ENCODE measurements at regions not wholly inside any gene's neighbourhood (a gene's known extent, or its start where the extent isn't known, plus 50 kb on each side); places are given as distances from the start of the nearest gene placed in this dataset.
"Not testable (repeated sequence)": the region's sequence is repeated elsewhere in the genome, so short reads cannot be mapped to it uniquely, and the experiment has no call there.

DNA sequence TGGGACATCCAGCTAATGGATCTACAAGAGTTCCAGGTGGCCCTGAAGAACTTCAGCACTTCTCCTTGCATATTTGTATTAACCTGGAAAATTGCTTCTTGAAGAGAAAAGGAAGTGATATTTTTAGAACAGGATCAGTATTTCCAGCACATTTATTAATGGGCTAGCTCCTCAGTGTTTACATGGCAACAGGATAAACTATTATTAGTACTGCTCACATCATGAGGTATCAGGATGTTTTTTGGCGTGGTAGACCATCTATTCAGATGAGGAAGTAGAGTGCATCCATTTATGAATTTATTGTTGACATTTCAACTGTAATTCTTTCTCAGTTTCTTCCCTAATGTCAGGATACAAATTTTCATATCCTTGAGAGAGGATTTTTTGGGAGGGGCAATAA, 144.4 kb downstream of the KCNRG start:
- no peak for DNase-seq

DNA sequence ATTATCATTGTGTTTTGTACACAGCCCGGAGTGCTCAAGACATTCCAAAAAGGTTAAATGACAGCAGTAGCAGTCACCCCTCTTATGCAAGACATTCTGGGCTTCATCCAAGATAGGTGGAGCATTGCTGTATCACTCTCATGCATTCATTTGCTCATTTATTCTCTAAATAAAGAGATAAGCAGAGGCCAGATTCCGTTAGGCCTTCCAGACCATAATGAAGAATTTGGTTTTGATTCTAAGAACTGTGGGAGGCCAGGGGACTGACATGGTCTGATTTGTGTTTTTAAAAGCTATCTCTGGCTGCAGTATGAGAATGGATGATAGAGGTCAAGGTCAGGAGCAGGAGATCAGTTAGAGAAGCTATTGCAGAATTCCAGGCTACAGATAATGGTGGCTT, 145.8 kb downstream of the KCNRG start:
- DNase-seq, result no peak

DNA sequence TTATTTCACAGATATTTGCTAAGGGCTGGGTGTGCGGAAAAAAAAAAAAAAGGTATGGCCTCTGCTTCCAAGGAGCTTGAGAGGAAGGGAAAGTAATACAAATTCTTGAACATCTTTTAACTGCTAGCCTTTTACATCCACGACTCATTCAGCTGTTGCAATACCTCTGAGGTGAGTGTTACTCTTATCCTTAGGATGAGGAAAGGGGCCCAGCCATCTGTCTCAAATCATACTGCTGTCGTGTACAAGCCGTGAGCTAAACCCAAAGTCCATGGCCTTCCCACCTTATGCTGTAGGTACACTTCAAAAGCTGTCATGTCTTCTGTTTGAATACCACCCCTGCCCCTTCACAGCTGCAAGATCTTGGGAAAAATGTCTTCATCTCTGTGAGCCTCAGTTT, 146.8 kb downstream of the KCNRG start:
- DNase-seq, result no peak

DNA sequence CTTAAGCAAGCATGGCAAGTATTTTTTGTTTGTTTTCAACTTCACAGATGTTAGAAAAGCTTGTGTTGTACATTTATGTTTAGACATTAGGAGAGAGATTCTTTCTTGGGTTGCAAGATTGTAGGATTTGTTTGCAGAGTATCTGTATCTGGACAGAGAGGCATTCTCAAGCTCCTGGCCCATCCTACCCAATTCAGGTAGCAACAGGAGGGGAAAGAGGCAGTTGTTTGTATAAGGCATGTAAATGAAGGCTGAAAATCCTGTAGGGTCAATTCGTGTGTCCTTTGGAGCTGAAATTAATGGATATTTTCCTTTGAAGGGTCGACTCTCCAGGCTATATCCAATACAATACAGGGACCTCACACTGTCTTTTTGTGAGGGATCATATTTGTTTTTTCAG, 147.3 kb downstream of the KCNRG start:
- no peak for DNase-seq

DNA sequence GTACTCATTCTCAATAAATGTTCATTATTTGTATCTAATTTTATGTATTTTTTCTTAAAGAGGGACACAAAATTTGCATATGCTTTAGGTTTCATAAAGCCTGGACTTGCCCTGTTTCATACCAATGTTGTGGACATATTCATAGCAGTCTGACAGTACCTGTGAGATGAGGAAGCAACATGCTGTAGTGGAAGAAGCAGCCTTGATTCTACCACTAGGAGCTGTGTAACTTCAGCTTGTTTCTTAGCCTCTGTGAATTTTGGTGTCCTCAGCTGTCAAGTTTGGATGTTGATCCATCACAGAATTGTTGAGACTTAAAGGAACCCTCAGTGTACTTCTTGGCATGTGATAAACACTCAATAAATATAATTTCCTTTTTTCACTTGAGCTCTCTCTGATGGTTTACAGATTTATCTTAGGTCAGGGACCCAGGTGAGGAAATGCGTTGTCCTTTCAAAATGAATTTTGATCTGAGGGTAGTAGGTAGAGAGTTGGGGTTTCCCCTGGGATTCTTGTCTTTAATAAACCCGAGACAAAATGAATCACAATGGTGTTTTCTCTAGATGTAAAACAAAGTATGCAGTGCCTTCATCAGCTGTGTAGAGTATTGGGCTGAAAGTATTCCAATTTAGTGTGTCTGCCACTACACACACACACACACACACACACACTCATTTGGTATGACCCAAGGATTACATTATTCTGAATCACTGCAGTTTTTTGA, 152.1 kb downstream of the KCNRG start:
- DNase-seq, result no peak

DNA sequence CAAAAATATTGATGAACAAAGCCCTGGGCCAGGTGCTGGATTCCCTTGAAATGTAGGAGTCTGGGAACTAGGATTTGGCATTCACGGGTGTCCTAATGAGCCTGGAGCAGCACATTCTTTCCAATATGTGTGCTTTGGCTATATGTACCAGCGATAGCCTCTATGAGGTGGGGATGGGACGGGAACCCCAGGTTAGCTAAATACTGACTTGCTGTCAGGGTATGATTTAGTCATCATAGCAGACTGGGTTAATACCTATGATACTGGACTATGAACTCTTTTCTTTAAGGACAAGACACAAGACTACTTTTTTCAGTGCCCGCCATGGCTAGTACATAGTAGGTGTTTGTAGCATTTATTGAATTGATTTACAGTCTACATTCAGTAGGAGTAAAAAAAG, 152.7 kb downstream of the KCNRG start:
- DNase-seq, result no peak

DNA sequence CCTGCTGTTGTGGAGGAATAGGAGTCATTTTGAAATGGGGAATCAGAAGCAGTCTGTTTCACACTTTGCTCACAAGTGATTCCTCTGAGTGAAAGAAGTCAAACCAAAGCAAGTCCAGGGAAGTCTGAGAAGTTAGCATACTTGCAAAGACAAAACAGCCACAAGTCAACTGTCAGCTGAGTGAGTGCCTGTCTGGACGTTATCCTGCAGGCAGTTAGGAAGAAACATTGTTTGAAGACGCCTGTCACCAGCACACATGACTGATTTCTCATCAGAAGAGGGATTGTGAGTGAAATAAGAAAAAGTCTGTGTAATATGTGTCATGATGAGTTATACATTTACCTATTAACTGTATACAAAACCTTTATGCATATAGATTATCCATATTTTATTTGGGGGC, 153.5 kb downstream of the KCNRG start:
- peak in 1 of 2 donors; percentile 8 for DNase-seq

DNA sequence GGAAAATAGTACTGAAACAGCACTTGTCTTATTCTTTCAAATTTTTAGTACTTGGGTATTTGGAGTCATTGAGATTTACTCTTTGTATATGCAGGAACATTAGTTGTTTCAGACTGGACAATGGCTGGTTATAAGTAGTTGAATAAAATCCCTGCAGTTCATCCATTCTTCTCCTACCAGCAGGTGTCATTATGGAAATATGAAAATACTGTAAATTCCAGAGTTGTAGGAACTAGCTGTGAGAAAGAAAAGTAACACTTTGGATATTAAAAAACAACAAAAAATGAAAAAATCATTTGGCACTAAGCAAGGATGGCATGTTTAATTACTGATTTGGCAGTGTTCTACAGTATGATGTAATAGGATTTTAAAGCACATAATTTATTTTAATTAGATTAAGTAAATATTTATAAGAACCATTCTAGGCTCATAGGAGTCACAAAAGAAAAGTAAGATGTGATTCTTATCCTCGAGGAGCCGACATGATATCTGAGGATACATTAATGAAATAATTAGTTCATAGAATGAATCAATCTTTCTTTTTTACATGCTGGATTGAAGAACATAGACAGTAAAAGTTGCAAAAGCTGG, 155.3 kb downstream of the KCNRG start:
- peak; percentile 17 to 27 for DNase-seq

DNA sequence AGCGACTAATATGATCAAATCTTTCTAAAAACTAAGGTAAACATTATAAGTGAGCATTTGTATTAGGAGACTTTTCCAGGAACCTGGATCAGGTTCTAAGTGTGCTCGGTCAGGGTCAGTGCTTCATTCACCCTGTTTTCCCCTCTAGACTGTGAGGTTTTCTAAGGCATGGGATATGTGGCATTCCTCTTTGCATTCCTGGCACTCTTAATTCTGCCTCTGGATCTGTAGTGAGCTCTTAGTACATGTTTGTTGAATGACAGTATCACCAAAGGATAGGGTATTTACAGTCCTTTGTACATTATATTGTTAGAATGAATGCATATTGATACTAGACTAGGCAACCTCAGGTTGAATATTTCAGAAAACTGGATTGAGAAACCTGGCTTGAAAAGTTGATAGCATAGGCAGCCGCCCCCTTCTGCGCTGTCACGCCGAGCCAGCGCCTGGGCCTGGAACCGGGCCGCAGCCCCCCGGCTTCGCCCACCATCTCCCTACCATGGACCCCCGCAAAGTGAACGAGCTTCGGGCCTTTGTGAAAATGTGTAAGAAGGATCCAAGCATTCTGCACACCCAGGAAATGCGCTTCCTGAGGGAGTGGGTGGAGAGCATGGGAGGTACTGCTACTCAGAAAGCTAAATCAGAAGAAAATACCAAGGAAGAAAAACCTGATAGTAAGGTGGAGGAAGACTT, 156.5 kb downstream of the KCNRG start:
- DNase-seq, result no peak

DNA sequence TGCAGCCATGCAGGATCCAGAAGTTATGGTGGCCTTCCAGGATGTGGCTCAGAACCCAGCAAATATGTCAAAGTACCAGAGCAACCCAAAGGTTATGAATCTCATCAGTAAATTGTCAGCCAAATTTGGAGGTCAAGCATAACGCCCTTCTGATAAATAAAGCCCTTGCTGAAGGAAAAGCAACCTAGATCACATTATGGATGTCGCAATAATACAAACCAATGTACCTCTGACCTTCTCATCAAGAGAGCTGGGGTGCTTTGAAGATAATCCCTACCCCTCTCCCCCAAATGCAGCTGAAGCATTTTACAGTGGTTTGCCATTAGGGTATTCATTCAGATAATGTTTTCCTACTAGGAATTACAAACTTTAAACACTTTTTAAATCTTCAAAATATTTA, 157.8 kb downstream of the KCNRG start:
- DNase-seq, result not testable (repeated sequence)

DNA sequence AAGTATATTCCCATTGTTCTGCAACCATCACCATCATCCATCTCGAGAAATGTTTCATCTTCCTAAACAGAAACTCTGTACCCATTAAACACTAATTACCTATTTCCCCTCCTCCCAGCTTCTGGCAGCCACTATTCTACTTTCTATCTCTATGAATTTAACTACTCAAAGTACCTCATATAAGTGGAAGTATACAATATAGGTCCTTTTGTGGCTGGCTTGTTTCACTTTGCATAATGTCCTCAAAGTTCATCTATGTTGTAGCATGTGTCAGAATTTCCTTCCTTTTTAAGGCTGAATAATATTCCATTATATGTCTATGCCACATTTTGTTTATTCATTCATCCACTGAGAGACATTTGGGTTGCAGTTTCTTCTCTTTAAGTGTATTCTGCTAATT, 159.4 kb downstream of the KCNRG start:
- DNase-seq, result no peak

DNA sequence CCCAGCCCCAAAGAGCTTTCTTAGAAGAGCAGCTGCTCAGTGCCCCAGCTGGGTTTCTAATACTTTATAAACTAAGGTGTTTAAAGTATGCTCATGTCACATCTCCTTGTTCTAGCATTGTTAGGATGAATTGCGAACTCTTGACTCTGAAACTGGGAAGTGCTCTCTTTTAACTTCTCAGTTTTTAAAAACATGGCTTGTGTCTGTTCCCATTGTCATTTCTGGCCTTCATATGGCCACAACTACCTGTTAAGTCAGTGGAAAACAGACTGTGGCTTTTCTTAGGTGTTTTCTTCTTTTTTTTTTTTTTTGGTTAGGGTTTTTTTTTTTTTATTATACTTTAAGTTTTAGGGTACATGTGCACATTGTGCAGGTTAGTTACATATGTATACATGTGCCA, 164.7 kb downstream of the KCNRG start:
- DNase-seq, result no peak

DNA sequence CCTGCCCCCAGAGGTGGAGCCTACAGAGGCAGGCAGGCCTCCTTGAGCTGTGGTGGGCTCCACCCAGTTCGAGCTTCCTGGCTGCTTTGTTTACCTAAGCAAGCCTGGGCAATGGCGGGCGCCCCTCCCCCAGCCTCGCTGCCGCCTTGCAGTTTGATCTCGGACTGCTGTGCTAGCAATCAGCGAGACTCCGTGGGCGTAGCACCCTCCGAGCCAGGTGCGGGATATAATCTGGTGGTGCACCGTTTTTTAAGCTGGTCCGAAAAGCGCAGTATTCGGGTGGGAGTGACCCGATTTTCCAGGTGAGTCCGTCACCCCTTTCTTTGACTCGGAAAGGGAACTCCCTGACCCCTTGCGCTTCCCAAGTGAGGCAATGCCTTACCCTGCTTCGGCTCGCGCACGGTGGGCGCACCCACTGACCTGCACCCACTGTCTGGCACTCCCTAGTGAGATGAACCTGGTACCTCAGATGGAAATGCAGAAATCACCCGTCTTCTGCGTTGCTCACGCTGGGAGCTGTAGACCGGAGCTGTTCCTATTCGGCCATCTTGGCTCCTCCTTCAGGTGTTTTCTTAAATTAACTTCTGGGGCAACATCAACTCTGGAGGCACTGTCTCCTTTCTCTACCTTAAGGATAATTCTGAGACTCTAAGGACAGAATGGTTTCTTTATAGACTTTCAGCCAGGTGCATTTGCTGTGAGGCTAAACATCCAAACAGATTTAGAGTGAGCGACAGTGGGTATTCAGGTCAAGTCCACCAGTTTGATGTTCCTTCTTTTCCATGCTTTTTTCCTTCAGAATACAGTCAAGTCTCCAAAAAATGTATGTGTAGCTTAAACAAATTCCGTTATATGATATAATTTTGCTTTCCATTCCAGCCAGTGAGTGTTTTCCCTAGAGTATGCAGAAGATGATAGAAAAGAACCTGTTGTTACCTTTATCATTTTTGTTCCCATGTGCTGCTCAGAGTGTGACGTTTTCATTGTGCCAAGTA, 170.8 kb downstream of the KCNRG start:
- not testable (repeated sequence) for DNase-seq

DNA sequence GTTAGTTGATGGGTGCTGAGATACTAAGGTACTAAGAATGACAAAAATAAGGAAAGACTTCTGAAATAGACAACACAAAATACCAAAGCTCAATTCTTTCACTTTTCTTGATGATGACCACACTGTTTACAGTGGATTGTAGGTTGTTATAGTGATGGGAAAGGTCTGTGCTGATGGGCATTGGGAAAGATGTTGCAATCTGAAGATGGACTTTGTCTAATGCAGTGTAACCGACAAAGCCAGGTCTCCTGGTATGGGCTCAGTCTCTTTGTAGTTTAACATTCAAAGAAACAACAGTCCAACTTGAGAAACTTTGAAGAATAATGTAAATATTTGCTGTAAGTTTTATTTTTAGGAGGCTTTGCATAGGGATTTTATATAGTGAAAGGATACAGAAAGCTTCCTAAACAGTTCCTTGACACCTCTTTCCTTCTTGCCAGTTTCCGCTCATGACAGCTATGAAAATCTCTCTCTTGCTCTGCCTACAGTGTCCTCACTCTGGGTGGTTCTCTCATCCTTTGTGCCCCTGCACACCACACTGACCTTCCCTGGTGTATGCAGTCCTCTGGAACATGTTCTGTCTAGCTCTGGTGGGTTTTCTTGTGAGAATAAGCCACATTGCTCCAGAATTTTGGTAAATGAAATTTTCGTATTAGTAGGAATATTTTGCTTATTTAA, 172.2 kb downstream of the KCNRG start:
- no peak for DNase-seq

DNA sequence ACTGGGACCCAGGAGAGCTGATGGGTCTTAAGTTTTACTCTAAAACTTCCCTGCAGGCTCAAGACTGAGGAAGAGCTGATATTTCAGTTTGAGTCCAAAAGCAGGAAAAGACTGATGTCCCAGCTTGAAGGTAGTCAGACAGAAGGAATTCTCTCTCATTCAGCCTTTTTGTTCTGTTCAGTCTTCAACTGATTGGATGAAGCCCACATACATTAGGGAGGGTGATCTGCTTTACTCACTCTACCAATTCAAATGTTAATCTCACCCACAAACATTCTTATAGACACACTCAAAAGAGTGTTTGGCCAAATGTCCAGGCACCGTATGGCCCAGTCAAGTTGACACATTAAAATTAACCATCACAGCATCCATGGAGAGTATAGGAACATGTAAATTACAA, 173.5 kb downstream of the KCNRG start:
- DNase-seq, result no peak

DNA sequence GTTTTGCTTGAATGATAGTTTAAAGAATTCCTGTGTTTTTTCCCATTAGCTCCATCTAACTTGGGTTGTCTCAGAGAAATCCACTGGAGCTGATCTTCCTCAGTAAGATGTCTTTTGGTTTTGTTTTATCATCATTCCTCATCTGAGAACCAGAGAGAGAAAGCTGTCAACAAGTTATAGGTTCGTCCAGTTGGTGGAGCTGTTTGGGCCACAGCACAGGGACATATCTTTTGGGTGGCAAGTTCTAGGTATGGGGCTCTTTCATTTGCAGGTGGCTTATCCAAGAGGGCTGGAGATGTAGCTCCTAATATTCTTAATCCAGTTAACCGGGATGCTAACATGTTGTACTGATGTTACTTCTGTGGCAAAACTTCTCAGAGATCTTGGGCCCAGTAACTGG, 174.2 kb downstream of the KCNRG start:
- no peak for DNase-seq

DNA sequence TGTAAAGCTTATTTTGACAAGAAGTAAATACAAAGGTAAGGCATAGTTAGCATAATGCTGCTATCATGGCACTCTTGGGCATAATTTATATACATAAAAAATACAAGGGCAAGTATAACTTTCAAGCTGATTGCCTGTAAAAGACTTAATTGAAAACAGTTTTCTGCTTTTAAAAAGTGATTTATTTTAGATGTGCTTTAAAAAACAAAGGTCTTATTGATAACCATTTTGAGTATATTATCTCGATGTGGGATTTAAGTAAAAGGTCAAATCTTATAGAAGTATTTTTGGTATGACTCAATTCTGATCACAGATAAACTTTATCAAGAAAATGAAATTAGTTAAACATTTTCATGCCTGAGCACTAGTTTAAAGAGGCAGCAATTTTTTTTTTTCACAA, 175.8 kb downstream of the KCNRG start:
- DNase-seq, result no peak

DNA sequence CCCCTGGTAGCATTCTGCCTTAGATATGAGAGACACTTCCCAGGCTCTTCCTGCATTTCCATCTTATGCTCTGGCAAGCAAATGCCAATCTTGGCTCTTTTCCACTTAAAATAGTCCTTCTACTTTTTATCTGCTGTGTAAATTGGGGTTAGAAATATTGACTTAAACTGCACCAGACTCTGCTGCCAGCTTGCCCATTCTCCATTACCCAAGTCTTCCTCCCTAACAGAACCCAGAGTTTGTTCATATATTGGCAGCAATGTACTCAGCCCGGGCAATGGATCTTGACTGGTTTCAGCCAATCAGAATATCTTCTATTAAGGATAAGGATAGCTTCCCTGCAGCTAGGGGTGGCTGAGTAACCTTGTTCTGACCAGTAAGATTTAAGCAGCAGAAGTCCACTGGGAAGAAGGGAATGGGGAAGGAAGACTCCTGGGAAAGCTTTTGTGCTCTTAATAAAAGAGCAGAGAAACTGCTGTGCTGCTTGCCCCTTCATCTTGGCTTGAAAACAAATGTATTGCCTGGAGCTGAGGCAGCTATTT, 177.1 kb downstream of the KCNRG start:
- no peak for DNase-seq

DNA sequence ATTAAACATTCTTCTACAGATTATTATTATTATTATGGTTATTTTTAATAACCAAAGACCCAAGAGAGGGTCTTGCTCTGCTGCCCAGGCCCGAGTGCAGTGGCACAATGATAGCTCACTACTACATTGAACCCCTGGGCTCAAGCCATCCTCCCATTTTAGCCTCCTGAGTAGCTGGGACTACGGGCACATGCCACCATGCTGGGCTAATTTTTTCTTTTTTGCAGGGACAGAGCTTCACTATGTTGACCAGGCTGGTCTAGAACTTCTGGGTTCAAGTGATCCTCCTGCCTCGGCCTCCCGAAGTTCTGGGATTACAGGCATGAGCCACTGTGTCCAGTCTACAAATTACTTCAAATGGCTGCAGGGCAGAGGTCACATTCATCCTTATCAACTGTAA, 179.8 kb downstream of the KCNRG start:
- DNase-seq, result no peak

DNA sequence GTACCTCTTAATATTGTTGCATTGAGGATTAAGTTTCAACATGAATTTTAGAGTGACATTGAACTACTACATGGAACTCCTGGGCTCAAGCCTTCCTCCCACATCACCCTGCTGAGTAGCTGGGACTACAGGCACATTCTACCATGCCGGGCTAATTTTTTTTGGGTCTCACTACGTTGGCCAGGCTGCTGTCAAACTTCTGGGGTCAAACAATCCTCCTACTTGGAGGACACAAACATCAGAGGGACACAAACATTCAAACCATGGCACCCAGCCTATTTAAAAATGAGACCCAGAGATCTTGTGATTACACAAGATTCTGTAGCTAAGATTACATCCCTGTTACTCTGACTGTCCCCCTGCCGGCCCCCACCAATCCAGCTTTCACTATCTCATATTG, 180.9 kb downstream of the KCNRG start:
- no peak for DNase-seq

DNA sequence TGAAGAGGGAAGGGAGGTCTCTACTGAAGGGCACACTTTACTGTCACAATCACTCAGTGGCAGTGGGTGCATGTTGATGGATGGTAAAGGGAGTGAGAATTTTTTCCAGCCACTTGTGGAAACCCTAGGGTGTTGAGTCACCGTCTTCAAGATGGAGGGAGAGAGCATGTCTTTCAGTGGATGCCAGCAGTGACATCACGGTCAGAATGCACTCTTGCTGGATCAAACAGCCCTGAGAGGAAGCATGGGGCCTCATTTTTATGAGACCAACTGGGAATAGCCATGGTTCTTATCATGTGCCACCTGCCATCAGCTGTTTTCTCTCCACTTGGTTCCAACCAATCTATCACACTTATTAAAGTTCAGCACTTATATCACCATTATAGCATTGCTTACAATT, 182.5 kb downstream of the KCNRG start:
- no peak for DNase-seq

DNA sequence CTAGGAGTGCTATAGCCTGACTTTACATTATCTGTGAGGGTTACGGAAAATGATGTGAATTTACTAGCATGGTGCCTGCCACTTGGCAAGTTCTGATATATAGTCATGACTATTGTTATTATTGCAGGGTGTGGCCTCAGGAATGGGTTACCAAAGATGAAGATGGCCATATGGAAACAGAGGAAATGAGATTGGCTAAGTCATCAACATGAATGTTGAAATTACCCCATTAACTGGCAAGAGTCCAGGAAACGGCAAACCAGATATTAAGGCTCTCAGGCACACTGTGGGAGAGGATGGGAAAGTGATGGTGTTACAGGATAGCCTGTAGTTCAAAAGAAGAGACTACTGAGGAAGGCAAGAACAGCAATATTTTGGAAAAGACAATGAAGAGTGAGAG, 183.3 kb downstream of the KCNRG start:
- peak; percentile 61 to 88 for DNase-seq

All from inflammatory macrophage treated with lipopolysaccharide for 1 hour (primary cell).